ENCODE measurements at regions not wholly inside any gene's neighbourhood (a gene's known extent, or its start where the extent isn't known, plus 50 kb on each side); places are given as distances from the start of the nearest gene placed in this dataset.

GRCh38 chr5:58403822-58404433, 56.0 kb downstream of the PLK2 start:
- H3K9me2 ChIP-seq (replicated peaks; ENCODE audit: insufficient read depth), result no peaks in the 10 kb centered on the region
- no peaks in the 10 kb centered on the region for H3K9me3 ChIP-seq (ENCODE audit: low read depth)
- no peaks in the 10 kb centered on the region for H4K20me1 ChIP-seq (ENCODE audit: insufficient read depth, poor library complexity, severe bottlenecking)
- H2AFZ ChIP-seq, result no peak overlapping the region
- 94% methylated on average over 5 of the region's 5 CpGs for WGBS (ENCODE audit: low lambda C conversion rate, missing lambda C conversion rate)
- TF ChIP-seq EZH2 (IDR thresholded peaks at IDR 0.05; ENCODE audit: borderline replicate concordance), result no peak
- TF ChIP-seq, protein P1, sequence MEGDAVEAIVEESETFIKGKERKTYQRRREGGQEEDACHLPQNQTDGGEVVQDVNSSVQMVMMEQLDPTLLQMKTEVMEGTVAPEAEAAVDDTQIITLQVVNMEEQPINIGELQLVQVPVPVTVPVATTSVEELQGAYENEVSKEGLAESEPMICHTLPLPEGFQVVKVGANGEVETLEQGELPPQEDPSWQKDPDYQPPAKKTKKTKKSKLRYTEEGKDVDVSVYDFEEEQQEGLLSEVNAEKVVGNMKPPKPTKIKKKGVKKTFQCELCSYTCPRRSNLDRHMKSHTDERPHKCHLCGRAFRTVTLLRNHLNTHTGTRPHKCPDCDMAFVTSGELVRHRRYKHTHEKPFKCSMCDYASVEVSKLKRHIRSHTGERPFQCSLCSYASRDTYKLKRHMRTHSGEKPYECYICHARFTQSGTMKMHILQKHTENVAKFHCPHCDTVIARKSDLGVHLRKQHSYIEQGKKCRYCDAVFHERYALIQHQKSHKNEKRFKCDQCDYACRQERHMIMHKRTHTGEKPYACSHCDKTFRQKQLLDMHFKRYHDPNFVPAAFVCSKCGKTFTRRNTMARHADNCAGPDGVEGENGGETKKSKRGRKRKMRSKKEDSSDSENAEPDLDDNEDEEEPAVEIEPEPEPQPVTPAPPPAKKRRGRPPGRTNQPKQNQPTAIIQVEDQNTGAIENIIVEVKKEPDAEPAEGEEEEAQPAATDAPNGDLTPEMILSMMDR (IDR thresholded peaks at IDR 0.05; ENCODE audit: poor library complexity), result no peak
- TF ChIP-seq EZH2phosphoT487 (IDR thresholded peaks at IDR 0.05; ENCODE audit: low read depth, severe bottlenecking, unreplicated experiment), result no peak
- H3K4me2 ChIP-seq, result no peak overlapping the region
- H3K27me3 ChIP-seq, result no peaks in the 10 kb centered on the region
- DNase-seq (ENCODE audit: low spot score), result no peak
- no peak overlapping the region for H3K4me3 ChIP-seq
- no peaks in the 10 kb centered on the region for H3K4me1 ChIP-seq (ENCODE audit: insufficient read depth)
- no peaks in the 10 kb centered on the region for H3K79me2 ChIP-seq
- no peaks in the 10 kb centered on the region for H3K36me3 ChIP-seq (replicated peaks; ENCODE audit: insufficient read depth, low read depth)
- H3K27ac ChIP-seq, result no peak overlapping the region

- Histone ChIP-seq H3K36me3 (replicated peaks; ENCODE audit: insufficient read depth, low read depth) (no peaks in the 10 kb centered on the region), H2AFZ (no peak overlapping the region), H3K27me3 (no peaks in the 10 kb centered on the region), H4K20me1 (ENCODE audit: insufficient read depth, poor library complexity, severe bottlenecking) (no peaks in the 10 kb centered on the region), H3K9me2 (replicated peaks; ENCODE audit: insufficient read depth) (no peaks in the 10 kb centered on the region), H3K9me3 (ENCODE audit: low read depth) (no peaks in the 10 kb centered on the region), H3K4me3 (no peak overlapping the region), H3K27ac (no peak overlapping the region), H3K4me1 (ENCODE audit: insufficient read depth) (no peaks in the 10 kb centered on the region), H3K79me2 (no peaks in the 10 kb centered on the region), H3K4me2 (no peak overlapping the region)
- TF ChIP-seq, protein P1 (IDR thresholded peaks at IDR 0.05; ENCODE audit: poor library complexity), result no peak
- TF ChIP-seq EZH2 (IDR thresholded peaks at IDR 0.05; ENCODE audit: borderline replicate concordance) (no peak), EZH2phosphoT487 (IDR thresholded peaks at IDR 0.05; ENCODE audit: low read depth, severe bottlenecking, unreplicated experiment) (no peak)
- 90% methylated on average over 2 of the region's 2 CpGs for WGBS (ENCODE audit: low lambda C conversion rate, missing lambda C conversion rate)
- DNase-seq (ENCODE audit: low spot score), result no peak
Observed at GRCh38 chr5:58401701-58402100, 58.2 kb downstream of the PLK2 start.

DNA sequence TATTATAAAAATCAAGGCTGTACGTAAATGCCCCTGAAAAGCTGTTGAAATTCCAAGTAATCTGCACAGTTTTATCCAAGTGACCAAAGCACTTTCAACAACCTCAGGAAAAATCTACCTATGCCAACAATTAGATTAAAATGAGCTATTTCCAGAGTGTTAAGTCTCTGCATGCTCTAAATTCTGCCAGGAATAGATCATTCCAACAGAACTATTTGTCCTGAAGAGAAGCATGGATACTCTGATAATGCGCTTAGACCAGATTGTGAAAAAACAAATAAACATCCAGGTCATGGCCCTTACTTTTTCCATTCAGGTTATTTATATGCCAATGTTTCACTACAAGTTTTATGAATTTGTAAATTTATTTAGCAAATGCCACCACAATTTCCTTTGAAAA, 59.1 kb downstream of the PLK2 start:
- H2AFZ ChIP-seq, result no peak overlapping the region
- H3K27ac ChIP-seq, result no peak overlapping the region
- DNase-seq (ENCODE audit: low spot score), result no peak
- H3K4me1 ChIP-seq (ENCODE audit: insufficient read depth), result no peaks in the 10 kb centered on the region
- H3K27me3 ChIP-seq, result no peaks in the 10 kb centered on the region
- H3K4me2 ChIP-seq, result no peak overlapping the region
- no peaks in the 10 kb centered on the region for H3K9me2 ChIP-seq (replicated peaks; ENCODE audit: insufficient read depth)
- H3K36me3 ChIP-seq (replicated peaks; ENCODE audit: insufficient read depth, low read depth), result no peaks in the 10 kb centered on the region
- H3K4me3 ChIP-seq, result no peak overlapping the region
- H3K9me3 ChIP-seq (ENCODE audit: low read depth), result no peaks in the 10 kb centered on the region
- WGBS (ENCODE audit: low lambda C conversion rate, missing lambda C conversion rate), result 91% methylated on average over 2 of the region's 2 CpGs
- H3K79me2 ChIP-seq, result no peaks in the 10 kb centered on the region
- H4K20me1 ChIP-seq (ENCODE audit: insufficient read depth, poor library complexity, severe bottlenecking), result no peaks in the 10 kb centered on the region
- TF ChIP-seq, protein P1 (IDR thresholded peaks at IDR 0.05; ENCODE audit: poor library complexity), result no peak
- TF ChIP-seq EZH2 (IDR thresholded peaks at IDR 0.05; ENCODE audit: borderline replicate concordance) (no peak), EZH2phosphoT487 (IDR thresholded peaks at IDR 0.05; ENCODE audit: low read depth, severe bottlenecking, unreplicated experiment) (no peak)

All from hepatocyte (in vitro differentiated cells).